Esophagus squamous epithelium (tissue), 4 donors: ENCODE measurements at regions not wholly inside any gene's neighbourhood (a gene's known extent, or its start where the extent isn't known, plus 50 kb on each side); places are given as distances from the start of the nearest gene placed in this dataset.

Experiments used
- CTCF ChIP-seq, 6 experiments: fragments of 450-650 bp in 4 of 6; fragments of 200-600 bp in 2 of 6; sonication (generic) in 2 of 6; IDR thresholded peaks; one replicate each; pipeline ENCODE4 v1.5.1; 2016 to 2019; ENCODE audit warnings: antibody characterized with exemption in 6 of 6, mild to moderate bottlenecking in 4 of 6, moderate library complexity in 4 of 6
- POLR2A ChIP-seq, 4 donors: fragments of 450-650 bp; IDR thresholded peaks; one replicate each; pipeline ENCODE4 v1.6.1; 2017; ENCODE audit warnings: antibody characterized with exemption in 4 of 4, mild to moderate bottlenecking in 4 of 4, moderate library complexity in 3 of 4

GRCh38 chr6:84556541-84557335 lies 207.7 kb downstream of the TBX18 start:
- TF ChIP-seq CTCF (IDR thresholded peaks at IDR 0.05) (no peak), POLR2A (IDR thresholded peaks at IDR 0.05) (no peak)
